ENCODE measurements at regions not wholly inside any gene's neighbourhood (a gene's known extent, or its start where the extent isn't known, plus 50 kb on each side); places are given as distances from the start of the nearest gene placed in this dataset.

DNA sequence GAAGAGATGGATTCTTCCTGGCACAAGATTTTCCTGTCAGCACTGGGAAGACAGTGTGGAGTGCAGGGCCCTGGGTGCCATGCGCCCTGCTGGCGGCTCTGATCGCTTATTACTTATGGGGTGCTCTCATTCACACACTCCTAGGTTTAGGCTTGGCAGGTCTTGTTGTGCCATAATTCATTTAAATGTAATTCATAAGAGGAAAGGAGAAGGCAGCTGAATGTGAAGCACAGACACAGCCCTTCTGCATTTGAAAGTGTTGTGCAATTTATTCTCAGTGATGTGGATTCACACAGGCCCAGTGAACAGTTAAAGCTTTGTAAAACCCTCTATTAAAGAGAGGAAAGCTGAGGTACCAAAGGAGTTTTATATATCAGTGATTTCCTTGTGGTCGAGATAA lies 249.7 kb downstream of the C4orf33 start:
- WGBS (ENCODE audit: insufficient coverage, low lambda C conversion rate), result 60% methylated on average over 1 of the region's 4 CpGs

DNA sequence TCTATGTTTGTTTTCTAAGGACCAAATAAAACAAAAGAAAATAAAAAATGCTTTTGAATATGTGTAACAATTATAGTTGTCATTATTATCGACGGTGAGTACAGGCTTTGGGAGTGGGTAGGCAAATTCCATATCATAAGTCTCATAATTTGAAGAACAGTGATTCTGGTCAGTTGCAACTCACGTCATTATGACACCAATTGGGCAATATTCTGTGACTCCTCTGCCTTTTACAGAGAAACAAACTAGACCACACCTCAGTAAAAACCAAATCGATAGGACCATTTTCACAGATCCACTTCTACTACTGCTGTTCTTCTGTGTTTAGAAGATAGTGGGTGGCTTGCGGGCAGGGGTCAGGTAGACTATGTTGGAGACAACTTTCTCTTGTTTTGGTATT lies 250.1 kb downstream of the C4orf33 start:
- Histone ChIP-seq H3K9me3 (ENCODE audit: control insufficient read depth, low read depth, low read length) (no peaks in the 10 kb centered on the region), H3K4me1 (ENCODE audit: control insufficient read depth, insufficient read depth, low read length) (peaks cover 5% of the 10 kb centered on the region), H3K36me3 (ENCODE audit: control insufficient read depth, insufficient read depth, low read length) (no peaks in the 10 kb centered on the region), H3K4me3 (ENCODE audit: low read length) (no peak overlapping the region), H3K27me3 (ENCODE audit: control insufficient read depth, insufficient read depth, low read length) (no peaks in the 10 kb centered on the region), H3K27ac (ENCODE audit: low read length) (no peak overlapping the region)
- WGBS (ENCODE audit: insufficient coverage, low lambda C conversion rate), result no CpG with 5 or more reads among the region's 5 CpGs
- no peak for DNase-seq

More for the DNA sequence above, 249.7 kb downstream of the C4orf33 start:
- H3K36me3 ChIP-seq (ENCODE audit: control insufficient read depth, insufficient read depth, low read length), result no peaks in the 10 kb centered on the region
- H3K4me3 ChIP-seq (ENCODE audit: low read length), result no peak overlapping the region
- peaks cover 5% of the 10 kb centered on the region for H3K4me1 ChIP-seq (ENCODE audit: control insufficient read depth, insufficient read depth, low read length)
- H3K9me3 ChIP-seq (ENCODE audit: control insufficient read depth, low read depth, low read length), result no peaks in the 10 kb centered on the region
- H3K27ac ChIP-seq (ENCODE audit: low read length), result no peak overlapping the region
- H3K27me3 ChIP-seq (ENCODE audit: control insufficient read depth, insufficient read depth, low read length), result no peaks in the 10 kb centered on the region
- no peak for DNase-seq

DNA sequence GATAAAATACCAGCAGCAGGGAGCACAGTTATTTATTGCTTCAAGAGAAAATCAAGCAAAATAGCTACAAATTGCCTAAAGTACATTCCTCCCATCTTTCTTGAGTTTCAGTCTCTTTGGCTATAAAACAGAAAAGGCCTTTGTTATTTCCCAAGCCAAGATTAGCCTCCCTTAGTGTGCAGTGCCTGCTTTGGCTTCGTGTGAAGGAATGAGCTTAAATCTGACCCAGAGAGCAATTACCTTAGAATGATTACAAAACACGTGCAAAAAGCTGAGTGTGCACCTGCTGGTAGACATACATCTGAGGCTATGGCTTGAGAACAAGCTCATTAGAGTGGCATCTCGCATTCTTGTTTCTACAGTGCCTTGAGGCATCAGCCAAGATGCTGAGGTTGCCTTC lies 250.8 kb downstream of the C4orf33 start:
- no peak for DNase-seq
- 100% methylated on average over 1 of the region's 3 CpGs for WGBS (ENCODE audit: insufficient coverage, low lambda C conversion rate)

DNA sequence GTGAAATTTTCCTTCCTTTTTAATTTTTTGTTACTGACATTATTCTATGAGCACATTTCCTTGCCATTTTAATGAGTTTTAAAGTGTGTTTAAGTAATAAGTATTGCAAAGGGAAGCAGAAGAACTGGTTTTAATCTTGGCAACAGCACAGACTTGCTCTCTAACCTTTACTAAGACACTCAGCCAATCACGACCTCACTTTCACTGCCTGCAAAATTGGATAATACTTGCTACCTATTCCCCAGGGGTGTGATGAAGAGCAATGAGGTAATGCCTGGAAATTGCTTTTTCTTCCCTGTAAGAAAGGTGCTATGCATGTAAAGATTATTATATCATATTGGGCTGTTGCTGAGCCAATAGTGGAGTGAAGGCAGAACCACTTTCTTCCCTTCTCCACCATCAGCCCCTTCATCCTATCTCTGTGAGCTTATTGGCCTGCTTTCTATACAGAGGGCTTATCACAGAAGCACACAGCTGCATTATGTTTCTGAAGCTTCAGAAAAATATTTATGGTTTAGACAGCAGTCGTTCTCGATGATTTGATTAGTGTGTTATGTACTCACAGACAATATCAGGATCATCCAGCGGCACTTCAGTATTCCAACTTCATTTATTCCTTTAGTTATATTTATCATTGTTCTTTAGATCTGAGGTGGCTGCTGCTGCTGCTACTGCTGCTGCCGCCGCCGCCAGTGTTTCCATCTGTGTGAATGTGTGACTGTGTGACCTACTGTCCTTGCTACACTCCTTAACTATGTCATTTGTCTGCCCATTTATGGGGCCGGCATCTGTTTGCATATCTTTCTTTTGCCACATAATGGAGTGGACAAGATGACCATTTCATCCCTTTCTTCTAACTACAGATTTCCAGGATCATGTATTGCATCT lies 255.1 kb downstream of the C4orf33 start:
- Histone ChIP-seq H3K9me3 (ENCODE audit: control insufficient read depth, low read depth, low read length) (no peaks in the 10 kb centered on the region), H3K27me3 (ENCODE audit: control insufficient read depth, insufficient read depth, low read length) (no peaks in the 10 kb centered on the region), H3K36me3 (ENCODE audit: control insufficient read depth, insufficient read depth, low read length) (no peaks in the 10 kb centered on the region), H3K27ac (ENCODE audit: low read length) (no peak overlapping the region), H3K4me3 (ENCODE audit: low read length) (no peak overlapping the region), H3K4me1 (ENCODE audit: control insufficient read depth, insufficient read depth, low read length) (no peaks in the 10 kb centered on the region)
- no peak for DNase-seq
- 68% methylated on average over 5 of the region's 8 CpGs for WGBS (ENCODE audit: insufficient coverage, low lambda C conversion rate)

More for the DNA sequence above, 250.8 kb downstream of the C4orf33 start:
- H3K9me3 ChIP-seq (ENCODE audit: control insufficient read depth, low read depth, low read length), result no peaks in the 10 kb centered on the region
- H3K4me1 ChIP-seq (ENCODE audit: control insufficient read depth, insufficient read depth, low read length), result peaks cover 5% of the 10 kb centered on the region
- H3K36me3 ChIP-seq (ENCODE audit: control insufficient read depth, insufficient read depth, low read length), result no peaks in the 10 kb centered on the region
- no peak overlapping the region for H3K4me3 ChIP-seq (ENCODE audit: low read length)
- no peak overlapping the region for H3K27ac ChIP-seq (ENCODE audit: low read length)
- no peaks in the 10 kb centered on the region for H3K27me3 ChIP-seq (ENCODE audit: control insufficient read depth, insufficient read depth, low read length)

DNA sequence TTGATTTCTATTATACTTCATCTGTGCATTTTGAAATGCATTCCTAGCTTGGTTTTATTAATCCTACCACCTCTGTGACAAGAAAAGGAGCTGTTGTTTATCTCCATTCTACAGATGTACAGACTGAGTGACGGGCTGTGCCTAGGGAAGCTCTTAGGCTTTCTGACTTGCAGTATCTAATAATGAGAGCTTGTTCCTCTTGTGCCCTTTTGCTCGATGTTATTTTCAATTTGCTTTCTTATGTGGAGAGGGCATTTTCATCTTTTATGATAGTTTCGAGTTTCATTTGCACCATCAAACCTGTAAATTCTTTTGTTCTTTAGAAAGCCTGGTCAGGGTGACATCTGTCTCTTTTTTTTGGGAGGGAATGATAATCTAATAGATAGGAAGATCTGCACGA lies 256.5 kb downstream of the C4orf33 start:
- Histone ChIP-seq H3K4me1 (ENCODE audit: control insufficient read depth, insufficient read depth, low read length) (no peaks in the 10 kb centered on the region), H3K27ac (ENCODE audit: low read length) (no peak overlapping the region), H3K36me3 (ENCODE audit: control insufficient read depth, insufficient read depth, low read length) (no peaks in the 10 kb centered on the region), H3K4me3 (ENCODE audit: low read length) (no peak overlapping the region), H3K27me3 (ENCODE audit: control insufficient read depth, insufficient read depth, low read length) (no peaks in the 10 kb centered on the region), H3K9me3 (ENCODE audit: control insufficient read depth, low read depth, low read length) (no peaks in the 10 kb centered on the region)
- 87% methylated on average over 2 of the region's 4 CpGs for WGBS (ENCODE audit: insufficient coverage, low lambda C conversion rate)
- no peak for DNase-seq

DNA sequence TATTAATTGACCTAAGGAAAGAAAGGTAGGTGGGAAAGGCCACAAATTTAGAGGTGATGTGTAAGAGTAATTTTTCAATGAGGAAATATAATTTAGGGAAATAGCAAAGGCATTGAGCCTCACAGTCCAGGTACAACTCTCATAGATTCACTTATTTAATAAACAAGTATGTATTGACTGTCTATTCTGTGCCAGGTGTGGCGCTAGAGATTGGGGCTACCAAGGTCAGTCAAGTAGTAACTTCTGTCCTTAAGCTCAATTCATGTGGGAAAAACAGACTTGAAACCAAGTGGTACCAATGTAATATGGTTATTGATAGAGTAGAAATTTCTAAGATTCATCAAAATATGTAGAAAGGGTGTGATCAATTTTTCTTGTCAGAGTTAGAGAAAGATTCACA lies 257.5 kb downstream of the C4orf33 start:
- Histone ChIP-seq H3K27ac (ENCODE audit: low read length) (no peak overlapping the region), H3K27me3 (ENCODE audit: control insufficient read depth, insufficient read depth, low read length) (no peaks in the 10 kb centered on the region), H3K4me3 (ENCODE audit: low read length) (no peak overlapping the region), H3K4me1 (ENCODE audit: control insufficient read depth, insufficient read depth, low read length) (no peaks in the 10 kb centered on the region), H3K9me3 (ENCODE audit: control insufficient read depth, low read depth, low read length) (no peaks in the 10 kb centered on the region), H3K36me3 (ENCODE audit: control insufficient read depth, insufficient read depth, low read length) (no peaks in the 10 kb centered on the region)
- no peak for DNase-seq
- 60% methylated on average over 1 of the region's 1 CpG for WGBS (ENCODE audit: insufficient coverage, low lambda C conversion rate)

DNA sequence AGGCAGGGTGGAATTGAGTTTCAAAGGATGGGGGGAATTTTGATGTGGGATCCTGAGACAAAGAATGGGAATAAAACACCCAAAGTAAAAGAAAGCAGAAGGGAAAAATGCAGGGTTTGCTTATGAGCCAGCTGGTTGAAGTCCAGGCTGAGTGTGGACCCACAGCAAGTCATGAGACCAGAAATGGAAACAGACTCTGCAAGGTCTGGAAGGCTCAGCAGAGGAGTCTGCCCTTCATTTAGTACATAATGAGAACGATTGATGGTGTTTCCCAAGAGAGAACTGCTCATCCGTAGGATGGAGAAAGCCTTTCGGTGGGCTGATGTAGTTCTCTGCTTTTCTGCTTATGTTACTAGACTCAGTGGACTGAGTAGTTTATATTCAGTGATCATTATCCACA lies 259.1 kb downstream of the C4orf33 start:
- DNase-seq, result no peak
- Histone ChIP-seq H3K27ac (ENCODE audit: low read length) (no peak overlapping the region), H3K9me3 (ENCODE audit: control insufficient read depth, low read depth, low read length) (no peaks in the 10 kb centered on the region), H3K27me3 (ENCODE audit: control insufficient read depth, insufficient read depth, low read length) (no peaks in the 10 kb centered on the region), H3K4me3 (ENCODE audit: low read length) (no peak overlapping the region), H3K36me3 (ENCODE audit: control insufficient read depth, insufficient read depth, low read length) (no peaks in the 10 kb centered on the region), H3K4me1 (ENCODE audit: control insufficient read depth, insufficient read depth, low read length) (no peaks in the 10 kb centered on the region)
- WGBS (ENCODE audit: insufficient coverage, low lambda C conversion rate), result no CpG with 5 or more reads among the region's 3 CpGs

DNA sequence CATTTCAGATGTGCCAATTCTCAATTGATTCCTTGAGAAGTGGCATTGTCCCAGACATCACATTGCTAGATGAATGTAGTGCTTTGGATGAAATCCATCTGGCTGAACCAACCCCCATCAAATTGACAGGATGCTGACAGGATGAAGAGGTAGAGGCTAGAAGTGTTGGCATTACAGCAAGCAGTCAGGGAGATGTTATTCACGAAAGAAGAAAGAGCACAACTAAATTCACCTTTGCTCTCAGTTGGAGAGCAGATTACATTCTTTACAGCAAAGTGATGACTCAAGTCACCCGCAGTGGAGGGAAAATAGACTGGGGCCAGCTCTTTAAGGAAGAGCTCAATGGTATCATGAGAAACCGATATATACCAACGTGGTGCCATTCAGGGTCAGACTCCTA lies 259.6 kb downstream of the C4orf33 start:
- Histone ChIP-seq H3K27me3 (ENCODE audit: control insufficient read depth, insufficient read depth, low read length) (no peaks in the 10 kb centered on the region), H3K27ac (ENCODE audit: low read length) (no peak overlapping the region), H3K36me3 (ENCODE audit: control insufficient read depth, insufficient read depth, low read length) (no peaks in the 10 kb centered on the region), H3K4me3 (ENCODE audit: low read length) (no peak overlapping the region), H3K4me1 (ENCODE audit: control insufficient read depth, insufficient read depth, low read length) (no peaks in the 10 kb centered on the region), H3K9me3 (ENCODE audit: control insufficient read depth, low read depth, low read length) (no peaks in the 10 kb centered on the region)
- DNase-seq, result no peak
- 17% methylated on average over 1 of the region's 4 CpGs for WGBS (ENCODE audit: insufficient coverage, low lambda C conversion rate)

DNA sequence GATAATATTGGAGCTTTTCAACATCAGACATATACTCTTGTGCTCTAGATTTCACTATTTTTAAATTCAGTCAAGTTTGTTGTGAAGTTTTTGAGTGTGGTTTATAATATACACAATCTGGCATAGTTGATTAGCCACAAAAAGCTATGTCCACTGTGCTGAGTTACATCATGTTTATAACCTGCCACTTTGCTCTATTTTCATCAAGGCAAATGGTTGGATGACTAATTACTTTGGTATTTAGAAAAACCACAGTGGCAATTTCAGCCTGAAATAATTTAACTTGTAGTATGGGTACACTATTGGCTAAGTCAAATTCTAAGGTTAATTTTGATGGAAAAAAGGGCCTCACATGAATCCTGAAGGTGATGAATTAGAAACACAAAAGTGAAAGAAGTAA lies 262.6 kb downstream of the C4orf33 start:
- no peak for DNase-seq
- no peaks in the 10 kb centered on the region for H3K27me3 ChIP-seq (ENCODE audit: control insufficient read depth, insufficient read depth, low read length)
- H3K4me3 ChIP-seq (ENCODE audit: low read length), result no peak overlapping the region
- H3K36me3 ChIP-seq (ENCODE audit: control insufficient read depth, insufficient read depth, low read length), result no peaks in the 10 kb centered on the region
- no peaks in the 10 kb centered on the region for H3K4me1 ChIP-seq (ENCODE audit: control insufficient read depth, insufficient read depth, low read length)
- no peak overlapping the region for H3K27ac ChIP-seq (ENCODE audit: low read length)
- no peaks in the 10 kb centered on the region for H3K9me3 ChIP-seq (ENCODE audit: control insufficient read depth, low read depth, low read length)

DNA sequence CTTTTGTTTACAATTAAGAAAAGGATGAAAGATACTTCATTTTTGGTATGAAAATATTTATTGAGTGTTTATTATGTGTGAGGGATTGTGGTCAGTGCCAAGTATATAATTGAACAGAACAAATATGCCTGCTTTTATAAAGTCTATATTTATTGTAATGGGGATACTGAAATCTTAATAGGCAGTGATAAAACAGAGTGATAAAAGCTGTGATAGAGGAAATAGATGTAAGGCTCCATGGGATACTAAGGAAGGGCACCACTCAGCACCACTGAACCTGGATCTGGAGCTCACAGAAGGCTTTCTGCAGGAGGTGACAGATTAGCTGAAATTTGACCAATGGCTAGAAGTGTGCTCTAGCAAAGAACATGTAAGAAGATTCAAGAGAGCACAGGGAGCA lies 263.5 kb downstream of the C4orf33 start:
- Histone ChIP-seq H3K27me3 (ENCODE audit: control insufficient read depth, insufficient read depth, low read length) (no peaks in the 10 kb centered on the region), H3K4me3 (ENCODE audit: low read length) (no peak overlapping the region), H3K4me1 (ENCODE audit: control insufficient read depth, insufficient read depth, low read length) (no peaks in the 10 kb centered on the region), H3K27ac (ENCODE audit: low read length) (no peak overlapping the region), H3K36me3 (ENCODE audit: control insufficient read depth, insufficient read depth, low read length) (no peaks in the 10 kb centered on the region), H3K9me3 (ENCODE audit: control insufficient read depth, low read depth, low read length) (no peaks in the 10 kb centered on the region)
- DNase-seq, result no peak

DNA sequence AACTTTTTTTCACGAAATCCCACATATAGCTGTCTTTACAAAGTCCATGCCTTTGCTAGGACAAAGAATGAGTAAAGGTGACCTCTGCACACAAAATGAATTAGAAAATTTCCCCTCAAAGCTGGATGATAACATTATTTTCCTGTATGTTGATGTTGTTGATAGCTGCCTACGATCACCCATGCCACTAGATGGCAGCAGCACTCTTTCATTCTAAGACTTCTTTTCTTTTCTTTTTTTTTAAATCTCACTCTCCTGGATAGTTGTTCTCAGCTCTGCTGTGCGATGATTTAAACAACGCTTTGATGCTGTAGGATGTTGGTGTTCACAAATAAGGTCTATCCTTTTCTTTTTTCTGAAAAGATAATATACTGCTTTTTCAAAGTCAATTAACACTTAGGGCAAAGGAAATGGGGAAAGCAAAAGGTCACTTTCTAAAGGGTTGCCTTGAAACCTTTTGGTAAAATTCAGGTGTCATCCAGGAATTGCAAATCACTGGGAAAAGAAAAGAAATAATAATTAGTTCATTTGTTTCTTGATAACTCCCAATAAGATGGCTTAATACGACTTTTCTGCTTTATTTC lies 266.8 kb downstream of the C4orf33 start:
- H3K4me3 ChIP-seq (ENCODE audit: low read length), result no peak overlapping the region
- no peaks in the 10 kb centered on the region for H3K4me1 ChIP-seq (ENCODE audit: control insufficient read depth, insufficient read depth, low read length)
- H3K36me3 ChIP-seq (ENCODE audit: control insufficient read depth, insufficient read depth, low read length), result no peaks in the 10 kb centered on the region
- H3K9me3 ChIP-seq (ENCODE audit: control insufficient read depth, low read depth, low read length), result no peaks in the 10 kb centered on the region
- H3K27ac ChIP-seq (ENCODE audit: low read length), result no peak overlapping the region
- peak; percentile 35 to 39 for DNase-seq
- H3K27me3 ChIP-seq (ENCODE audit: control insufficient read depth, insufficient read depth, low read length), result no peaks in the 10 kb centered on the region
- 3% methylated on average over 4 of the region's 5 CpGs for WGBS (ENCODE audit: insufficient coverage, low lambda C conversion rate)
